GM13977 (cell line): ENCODE measurements at regions not wholly inside any gene's neighbourhood (a gene's known extent, or its start where the extent isn't known, plus 50 kb on each side); places are given as distances from the start of the nearest gene placed in this dataset.

ENCODE experiments used
- DNase-seq: peaks from one replicate; pipeline ENCODE4 v3.0.0; 2012; ENCODE audit warnings: low spot score
- CTCF ChIP-seq: IDR thresholded peaks from 2 replicates; pipeline ENCODE4 v1.5.1; 2012; ENCODE audit warnings: mild to moderate bottlenecking, control low read depth; ENCODE audit not compliant: insufficient read depth; ENCODE audit errors: extremely low read depth, missing control alignments
- in situ Hi-C: fragments of 300-500 bp; cut with MboI; formaldehyde crosslinking; loops from one replicate; pipeline ENCODE4 v1.12.0; 2022; ENCODE audit warnings: low sequenced_read_pairs, low pct_unique_long_range_greater_than_20kb, mixed read lengths, inconsistent platforms; ENCODE audit not compliant: unreplicated experiment

- no peak for DNase-seq
- no peak for TF ChIP-seq CTCF
- in situ Hi-C loops = no loop called here
Measured at GRCh38 chr15:96578393-96578792, 247.9 kb downstream of the NR2F2 start.

DNA sequence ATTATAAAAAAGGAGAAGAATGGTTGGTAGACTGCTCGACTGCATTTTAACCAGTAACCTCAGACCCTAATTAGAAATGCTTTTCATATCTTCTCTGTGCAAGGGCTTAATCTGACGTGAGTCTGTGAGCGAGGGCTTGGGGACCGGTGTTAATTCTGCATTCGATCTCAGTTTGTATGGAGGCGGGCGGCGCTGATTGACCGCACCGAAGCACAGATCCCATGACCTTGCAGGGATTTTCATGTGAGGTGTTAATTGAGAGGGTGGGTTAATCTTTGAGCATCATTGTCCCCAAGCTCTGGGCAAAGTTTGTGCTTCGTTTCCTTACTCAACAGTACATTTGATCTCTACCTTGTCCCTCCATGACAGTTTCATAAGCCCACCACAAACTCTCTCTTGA is 250.9 kb downstream of the NR2F2 start:
- TF ChIP-seq CTCF = no peak
- in situ Hi-C loops = no loop called here
- no peak for DNase-seq

GRCh38 chr15:96582473-96582872 is 252.0 kb downstream of the NR2F2 start:
- in situ Hi-C loops = no loop called here
- no peak for DNase-seq
- no peak for TF ChIP-seq CTCF

DNA sequence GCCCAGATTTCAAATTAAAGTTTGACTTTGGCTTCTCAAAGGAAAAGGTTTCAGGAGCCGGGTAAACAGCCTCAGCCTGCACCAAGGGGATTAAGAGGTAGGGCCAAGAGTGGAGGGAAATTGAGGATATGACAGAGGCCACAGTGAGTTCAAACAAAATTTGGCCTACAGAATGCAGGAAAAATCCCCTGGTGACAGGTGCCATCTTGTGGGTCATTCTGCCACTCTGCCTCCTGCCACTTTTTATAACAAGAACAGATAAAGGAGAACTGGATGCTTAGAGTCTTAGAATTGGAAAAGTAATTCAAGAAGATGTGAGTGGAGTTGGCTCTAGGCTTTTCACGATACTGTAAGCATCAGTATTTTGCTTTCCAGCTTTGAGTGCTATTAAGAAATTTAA is 253.2 kb downstream of the NR2F2 start:
- DNase-seq = no peak
- in situ Hi-C loops = no loop called here
- no peak for TF ChIP-seq CTCF

DNA sequence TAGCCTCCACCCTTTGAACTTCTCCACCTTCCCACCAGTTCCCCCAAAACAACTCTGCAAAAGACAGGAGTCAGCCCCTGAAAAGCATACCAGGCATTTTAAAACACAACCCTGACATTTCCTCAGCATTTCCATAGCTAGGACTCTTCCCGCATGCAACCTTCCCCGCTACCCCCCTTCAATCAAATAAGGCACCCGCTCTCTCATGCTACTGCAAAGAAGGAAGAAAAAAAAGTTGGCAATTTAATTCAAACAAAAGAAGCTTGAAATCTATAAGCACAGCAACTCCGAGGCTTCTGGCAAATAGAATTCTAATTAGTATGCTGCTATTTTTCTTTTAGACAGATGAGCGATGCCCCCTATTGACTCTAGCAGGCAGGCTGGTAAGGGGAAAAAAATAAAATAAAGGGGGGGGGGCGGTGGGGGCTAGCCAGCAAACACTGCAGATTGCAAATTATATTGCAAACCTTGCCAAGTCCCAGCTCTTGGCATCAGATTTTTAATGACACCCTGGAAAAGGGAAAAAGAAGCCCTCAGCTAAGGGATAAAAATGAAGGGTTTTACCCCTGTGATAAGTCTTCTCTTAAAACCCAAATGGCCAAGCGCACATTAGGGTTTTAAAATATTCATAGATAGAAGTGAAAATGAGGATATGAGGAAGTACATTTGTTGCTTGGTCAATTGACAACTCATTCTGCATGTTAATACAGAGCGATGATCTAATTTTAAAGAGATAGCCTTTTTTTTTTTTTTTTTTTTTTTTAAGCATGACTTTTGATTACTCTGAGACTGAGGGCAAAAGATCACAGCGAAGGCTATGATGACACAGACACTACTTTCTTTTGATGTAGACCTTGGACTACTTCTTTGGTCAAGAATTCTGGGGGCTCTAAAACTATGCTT is 255.2 kb downstream of the NR2F2 start:
- DNase-seq = no peak
- in situ Hi-C loops = no loop called here

DNA sequence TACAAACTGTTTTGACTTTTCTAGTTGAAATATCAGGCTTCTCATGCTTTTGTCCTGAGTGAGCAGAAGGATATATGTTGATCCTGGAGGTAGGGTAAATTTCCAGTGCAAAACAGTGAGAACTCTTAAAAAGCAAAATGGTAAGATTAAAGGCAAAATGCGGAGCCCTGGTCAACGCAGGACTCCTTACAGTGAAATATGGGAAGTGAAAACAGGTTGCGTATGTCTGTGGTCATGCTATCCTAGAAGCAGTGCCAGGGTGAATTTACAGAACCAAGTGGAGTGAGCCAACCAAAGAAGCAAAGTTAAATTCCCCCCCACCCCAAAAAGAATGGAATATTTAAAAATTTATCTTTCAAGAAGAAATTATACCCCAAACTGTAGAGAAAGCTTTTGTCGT is 256.4 kb downstream of the NR2F2 start:
- no peak for DNase-seq
- TF ChIP-seq CTCF = no peak
- in situ Hi-C loops = no loop called here

More for the DNA sequence above, 255.2 kb downstream of the NR2F2 start:
- no peak for TF ChIP-seq CTCF
